PC-9 (cell line): ENCODE measurements at regions not wholly inside any gene's neighbourhood (a gene's known extent, or its start where the extent isn't known, plus 50 kb on each side); places are given as distances from the start of the nearest gene placed in this dataset.

Experiments
- EZH2 ChIP-seq: fragments of 200-600 bp; sonication (generic); IDR thresholded peaks from 2 replicates; pipeline ENCODE4 v1.8.0; 2017; ENCODE audit warnings: antibody characterized with exemption, low read depth
- TF ChIP-seq, protein P1 (sequence below): fragments of 200-600 bp; sonication (generic); conservative IDR thresholded peaks from 2 replicates; pipeline ENCODE4 v1.6.1; 2017; ENCODE audit warnings: mixed run types, antibody characterized with exemption, mild to moderate bottlenecking, moderate library complexity

DNA sequence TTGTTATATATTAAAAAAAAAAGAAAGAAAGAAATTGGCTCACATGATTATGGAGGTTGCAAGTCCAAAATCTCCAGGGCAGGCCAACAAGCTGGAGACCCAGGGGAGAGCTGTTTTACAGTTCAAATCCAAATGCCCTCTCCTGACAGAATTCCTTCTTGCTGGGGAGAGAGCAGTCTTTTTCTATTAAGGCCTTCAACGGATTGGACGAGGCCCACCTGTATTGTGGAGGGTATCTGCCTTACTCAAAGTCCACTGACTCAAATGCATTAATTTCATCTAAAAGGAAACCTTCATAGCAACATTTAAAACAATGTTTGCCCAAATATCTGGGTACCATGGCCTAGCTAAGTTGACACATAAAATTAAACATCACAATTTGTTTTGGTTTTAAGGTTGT is 56.9 kb upstream of the TRIM67 start:
- TF ChIP-seq, protein P1, sequence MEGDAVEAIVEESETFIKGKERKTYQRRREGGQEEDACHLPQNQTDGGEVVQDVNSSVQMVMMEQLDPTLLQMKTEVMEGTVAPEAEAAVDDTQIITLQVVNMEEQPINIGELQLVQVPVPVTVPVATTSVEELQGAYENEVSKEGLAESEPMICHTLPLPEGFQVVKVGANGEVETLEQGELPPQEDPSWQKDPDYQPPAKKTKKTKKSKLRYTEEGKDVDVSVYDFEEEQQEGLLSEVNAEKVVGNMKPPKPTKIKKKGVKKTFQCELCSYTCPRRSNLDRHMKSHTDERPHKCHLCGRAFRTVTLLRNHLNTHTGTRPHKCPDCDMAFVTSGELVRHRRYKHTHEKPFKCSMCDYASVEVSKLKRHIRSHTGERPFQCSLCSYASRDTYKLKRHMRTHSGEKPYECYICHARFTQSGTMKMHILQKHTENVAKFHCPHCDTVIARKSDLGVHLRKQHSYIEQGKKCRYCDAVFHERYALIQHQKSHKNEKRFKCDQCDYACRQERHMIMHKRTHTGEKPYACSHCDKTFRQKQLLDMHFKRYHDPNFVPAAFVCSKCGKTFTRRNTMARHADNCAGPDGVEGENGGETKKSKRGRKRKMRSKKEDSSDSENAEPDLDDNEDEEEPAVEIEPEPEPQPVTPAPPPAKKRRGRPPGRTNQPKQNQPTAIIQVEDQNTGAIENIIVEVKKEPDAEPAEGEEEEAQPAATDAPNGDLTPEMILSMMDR = no peak
- no peak for TF ChIP-seq EZH2
